GM10266 (cell line): ENCODE measurements at regions not wholly inside any gene's neighbourhood (a gene's known extent, or its start where the extent isn't known, plus 50 kb on each side); places are given as distances from the start of the nearest gene placed in this dataset.

Experiments used
- DNase-seq: peaks from one replicate; pipeline ENCODE4 v3.0.0; 2012; ENCODE audit errors: extremely low spot score
- TF ChIP-seq, protein P1 (sequence below): IDR thresholded peaks from 2 replicates; pipeline ENCODE4 v1.5.1; 2012; ENCODE audit warnings: mild to moderate bottlenecking, low read depth; ENCODE audit not compliant: control insufficient read depth, insufficient read depth; ENCODE audit errors: missing control alignments

DNA sequence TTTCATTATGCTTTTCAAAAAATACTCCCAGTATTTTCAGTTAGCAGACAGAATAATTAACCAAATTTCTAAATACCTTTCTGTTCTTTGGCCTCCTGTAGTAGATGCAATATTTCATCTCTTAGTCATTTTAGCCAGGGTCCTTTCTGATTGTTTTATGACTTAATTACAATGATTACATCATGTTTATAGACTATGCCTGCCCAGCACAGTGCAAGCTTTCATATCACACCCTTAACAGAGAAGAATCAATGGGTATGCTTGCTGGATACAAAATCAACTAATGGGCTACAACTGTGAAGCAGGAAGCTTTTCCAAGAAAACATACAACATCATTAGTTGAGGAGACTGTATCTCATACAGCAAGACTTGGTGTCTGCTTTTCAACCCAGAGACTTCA lies 119.8 kb upstream of the NRSN1 start:
- TF ChIP-seq, protein P1, sequence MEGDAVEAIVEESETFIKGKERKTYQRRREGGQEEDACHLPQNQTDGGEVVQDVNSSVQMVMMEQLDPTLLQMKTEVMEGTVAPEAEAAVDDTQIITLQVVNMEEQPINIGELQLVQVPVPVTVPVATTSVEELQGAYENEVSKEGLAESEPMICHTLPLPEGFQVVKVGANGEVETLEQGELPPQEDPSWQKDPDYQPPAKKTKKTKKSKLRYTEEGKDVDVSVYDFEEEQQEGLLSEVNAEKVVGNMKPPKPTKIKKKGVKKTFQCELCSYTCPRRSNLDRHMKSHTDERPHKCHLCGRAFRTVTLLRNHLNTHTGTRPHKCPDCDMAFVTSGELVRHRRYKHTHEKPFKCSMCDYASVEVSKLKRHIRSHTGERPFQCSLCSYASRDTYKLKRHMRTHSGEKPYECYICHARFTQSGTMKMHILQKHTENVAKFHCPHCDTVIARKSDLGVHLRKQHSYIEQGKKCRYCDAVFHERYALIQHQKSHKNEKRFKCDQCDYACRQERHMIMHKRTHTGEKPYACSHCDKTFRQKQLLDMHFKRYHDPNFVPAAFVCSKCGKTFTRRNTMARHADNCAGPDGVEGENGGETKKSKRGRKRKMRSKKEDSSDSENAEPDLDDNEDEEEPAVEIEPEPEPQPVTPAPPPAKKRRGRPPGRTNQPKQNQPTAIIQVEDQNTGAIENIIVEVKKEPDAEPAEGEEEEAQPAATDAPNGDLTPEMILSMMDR = no peak
- no peak for DNase-seq

- TF ChIP-seq, protein P1 = no peak
- no peak for DNase-seq
Observed at GRCh38 chr6:24009319-24009718, 116.7 kb upstream of the NRSN1 start.

DNA sequence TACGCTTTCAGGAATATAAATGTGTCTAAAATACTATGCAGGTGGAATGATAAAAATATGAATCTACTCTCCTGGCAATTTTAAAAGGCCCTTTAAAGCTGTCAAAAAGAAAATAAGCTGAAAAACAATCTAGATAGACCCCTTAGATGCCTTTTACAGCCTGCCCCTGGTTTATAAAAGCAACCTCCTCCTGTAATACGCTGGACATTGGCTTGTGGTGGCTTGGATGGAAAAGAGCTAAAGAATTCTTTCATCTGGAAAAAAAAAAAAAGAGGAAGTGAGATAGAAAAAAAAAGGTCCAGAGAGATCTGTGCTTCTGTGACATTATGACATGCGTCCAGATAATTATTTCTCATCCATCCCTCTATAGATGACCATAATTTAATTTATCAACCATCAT lies 115.9 kb upstream of the NRSN1 start:
- DNase-seq = no peak
- TF ChIP-seq, protein P1 = no peak

GRCh38 chr6:24016286-24016685 lies 109.7 kb upstream of the NRSN1 start:
- TF ChIP-seq, protein P1 = no peak
- DNase-seq = no peak

DNA sequence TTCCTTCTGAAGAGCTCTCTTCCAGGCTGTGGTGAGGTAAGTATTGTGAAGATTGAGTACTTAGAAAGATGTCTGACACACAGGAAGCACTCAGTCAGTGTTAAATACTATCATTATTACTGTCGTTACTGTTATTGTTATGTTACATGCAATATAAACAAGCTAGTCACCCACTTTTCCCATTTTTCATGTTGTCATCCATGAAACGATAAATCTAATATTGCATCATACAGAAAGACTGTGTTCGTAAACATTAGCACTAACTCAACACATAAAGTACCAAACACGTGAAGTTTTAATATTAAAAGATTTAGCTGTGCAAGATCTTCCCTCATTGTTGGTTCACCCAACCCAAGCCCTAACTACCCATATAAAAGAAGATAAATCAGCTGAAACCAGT lies 109.2 kb upstream of the NRSN1 start:
- no peak for DNase-seq
- TF ChIP-seq, protein P1 = no peak

GRCh38 chr6:24019393-24019792 lies 106.6 kb upstream of the NRSN1 start:
- TF ChIP-seq, protein P1 = no peak

GRCh38 chr6:24019830-24020229 lies 106.2 kb upstream of the NRSN1 start:
- TF ChIP-seq, protein P1 = no peak
- no peak for DNase-seq

More at GRCh38 chr6:24019393-24019792, 106.6 kb upstream of the NRSN1 start:
- DNase-seq = no peak
